WTC11 (cell line): ENCODE measurements at regions not wholly inside any gene's neighbourhood (a gene's known extent, or its start where the extent isn't known, plus 50 kb on each side); places are given as distances from the start of the nearest gene placed in this dataset.

Experiments
- FOXP1 ChIP-seq: sonication (generic); formaldehyde crosslinking; IDR thresholded peaks from 2 replicates; pipeline ENCODE4 v1.8.0; 2022; ENCODE audit warnings: missing genetic modification reagents, mild to moderate bottlenecking, moderate library complexity, borderline replicate concordance
- NR3C1 ChIP-seq: sonication (generic); formaldehyde crosslinking; conservative IDR thresholded peaks from 2 replicates; pipeline ENCODE4 v1.8.1; 2023; ENCODE audit warnings: low read depth, mild to moderate bottlenecking, missing genetic modification reagents
- SP1 ChIP-seq: sonication (generic); formaldehyde crosslinking; conservative IDR thresholded peaks from 2 replicates; pipeline ENCODE4 v1.8.1; 2022; ENCODE audit warnings: missing genetic modification reagents
- ZBTB43 ChIP-seq: sonication (generic); formaldehyde crosslinking; IDR thresholded peaks from 2 replicates; pipeline ENCODE4 v1.8.1; 2023; ENCODE audit warnings: mild to moderate bottlenecking, missing genetic modification reagents
- ZNF317 ChIP-seq: sonication (generic); formaldehyde crosslinking; IDR thresholded peaks from 2 replicates; pipeline ENCODE4 v1.8.1; 2023; ENCODE audit warnings: low read depth, mild to moderate bottlenecking, moderate library complexity, missing genetic modification reagents, borderline replicate concordance
- ZNF423 ChIP-seq: fragments of 250-450 bp; sonication (Bioruptor Pico); IDR thresholded peaks from 2 replicates; pipeline ENCODE4 v2.1.2; 2022; ENCODE audit warnings: mild to moderate bottlenecking, moderate library complexity

- TF ChIP-seq ZNF317 = no peak
- no peak for TF ChIP-seq NR3C1
- no peak for TF ChIP-seq FOXP1 (CRISPR knock-in tag)
- TF ChIP-seq ZBTB43 (CRISPR knock-in tag) = no peak
- no peak for TF ChIP-seq SP1 (CRISPR knock-in tag)
- TF ChIP-seq ZNF423 (CRISPR knock-in tag) = no peak
Measured at GRCh38 chr4:153934688-153935017, 145.8 kb upstream of the SFRP2 start.
